Natural killer cell treated with Interleukin-12 subunit alpha and Interleukin-12 subunit beta and Interleukin-15 and Interleukin-18, amount 100 ng/mL, for 72 hours (primary cell): ENCODE measurements at regions not wholly inside any gene's neighbourhood (a gene's known extent, or its start where the extent isn't known, plus 50 kb on each side); places are given as distances from the start of the nearest gene placed in this dataset.

Source experiments
- ATAC-seq, 2 donors: fragments of 150-1000 bp; cut with Tn5 transposase in 1 of 2; sonication (Bioruptor Pico), chemical (Tn5 transposase) in 1 of 2; 2 replicates each; pipeline ENCODE4 v1.10.0; 2021
- DNase-seq: peaks from one replicate; pipeline ENCODE4 v3.0.0; 2022; ENCODE audit warnings: low spot score
- H3K27ac Mint-ChIP-seq, 2 donors: 1 replicate in 1 of 2; 2 replicates in 1 of 2; pipeline ENCODE4 v1.8.0; 2022; ENCODE audit warnings: mixed read lengths in 2 of 2, mild to moderate bottlenecking in 1 of 2, moderate library complexity in 1 of 2
- H3K27me3 Mint-ChIP-seq, 2 donors: 1 replicate in 1 of 2; 2 replicates in 1 of 2; pipeline ENCODE4 v1.8.0; 2022; ENCODE audit warnings: mixed read lengths in 2 of 2
- H3K36me3 Mint-ChIP-seq: one replicate; pipeline ENCODE4 v1.8.0; 2022; ENCODE audit warnings: mixed read lengths
- H3K4me1 Mint-ChIP-seq, 2 donors: 1 replicate in 1 of 2; 2 replicates in 1 of 2; pipeline ENCODE4 v1.8.0; 2022; ENCODE audit warnings: low read depth in 2 of 2, mixed read lengths in 2 of 2, mild to moderate bottlenecking in 1 of 2
- H3K4me3 Mint-ChIP-seq: one replicate; pipeline ENCODE4 v1.8.0; 2022; ENCODE audit warnings: mixed read lengths
- H3K9me3 Mint-ChIP-seq: 2 replicates; pipeline ENCODE4 v1.8.0; 2022; ENCODE audit warnings: mixed read lengths

DNA sequence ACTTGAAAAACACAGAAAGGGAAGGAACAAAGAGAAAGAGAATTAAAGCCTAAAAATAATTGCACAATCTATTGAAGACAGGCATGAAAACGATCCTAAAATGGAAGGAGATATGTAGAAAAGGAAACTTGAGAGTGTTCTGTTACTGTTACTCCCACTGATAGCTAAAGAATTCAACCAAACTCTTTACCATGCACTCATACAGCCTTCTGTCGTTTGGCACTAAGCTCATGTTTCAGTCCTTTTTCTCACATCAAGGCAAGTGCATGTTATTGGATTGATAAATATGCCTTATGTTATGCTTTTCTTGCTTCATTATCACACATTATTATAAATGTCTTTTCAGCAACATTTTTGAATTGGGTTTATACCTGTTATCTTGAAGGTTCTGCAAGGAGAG is 696.5 kb downstream of the EFNA5 start:
- Mint-ChIP-seq H3K27ac (no peak overlapping the region), H3K9me3 (no peaks in the 10 kb centered on the region), H3K4me3 (no peak overlapping the region), H3K4me1 (no peaks in the 10 kb centered on the region), H3K27me3 (peaks cover 8 to 18% of the 10 kb centered on the region in 2 donors), H3K36me3 (no peaks in the 10 kb centered on the region)
- ATAC-seq, result no peak
- no peak for DNase-seq

DNA sequence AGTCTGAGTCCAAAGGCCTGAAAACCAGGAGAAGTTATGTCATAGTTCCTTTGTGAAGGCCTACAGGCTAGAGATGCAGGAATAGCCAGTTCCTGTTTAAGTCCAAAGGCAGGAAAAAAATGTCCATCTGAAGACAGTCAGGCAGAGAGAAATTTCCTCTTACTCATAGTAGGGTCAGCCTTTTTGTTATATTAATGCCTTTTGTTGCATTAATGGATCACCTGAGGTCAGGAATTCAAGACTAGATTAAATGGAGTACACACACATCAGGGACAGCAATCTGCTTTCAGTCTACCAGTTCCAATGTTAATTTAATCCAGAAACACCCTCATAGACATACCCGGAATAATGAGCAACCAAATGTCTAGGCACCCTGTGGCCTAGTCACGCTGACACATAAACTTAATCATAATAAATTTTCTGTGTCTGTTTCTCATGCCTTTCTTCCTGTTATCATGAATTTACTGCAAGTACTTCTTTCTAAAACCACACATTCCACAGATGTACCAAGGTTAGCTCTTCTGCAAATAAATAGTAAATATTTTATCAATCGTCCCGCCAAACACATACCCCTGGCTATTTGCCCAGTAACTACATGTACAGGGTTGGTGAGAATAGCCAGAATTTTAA is 703.9 kb downstream of the EFNA5 start:
- no peak for ATAC-seq
- Mint-ChIP-seq H3K4me3 (no peak overlapping the region), H3K27ac (no peak overlapping the region), H3K9me3 (no peaks in the 10 kb centered on the region), H3K36me3 (no peaks in the 10 kb centered on the region), H3K4me1 (no peaks in the 10 kb centered on the region), H3K27me3 (peaks cover 6 to 7% of the 10 kb centered on the region in 2 donors)
- no peak for DNase-seq

DNA sequence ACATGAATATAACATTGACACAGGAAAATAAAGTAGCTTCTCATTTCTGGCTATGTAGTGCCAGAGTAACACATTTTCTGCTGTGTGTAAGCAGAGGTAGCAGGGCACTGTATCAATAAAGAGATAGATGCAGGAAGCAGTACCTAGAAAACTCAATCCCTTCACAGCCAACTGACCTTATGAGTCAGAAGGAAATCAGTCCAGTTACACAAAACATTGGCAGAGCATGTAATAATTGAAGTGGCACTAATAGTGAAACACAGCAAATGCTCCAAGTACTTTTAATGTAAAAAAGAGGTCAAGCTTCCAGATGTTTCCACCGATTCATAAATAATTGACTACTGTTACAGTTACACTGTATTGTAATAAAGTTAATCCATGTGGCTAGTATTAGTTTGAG is 706.6 kb downstream of the EFNA5 start:
- Mint-ChIP-seq H3K9me3 (no peaks in the 10 kb centered on the region), H3K27me3 (peaks cover 4 to 7% of the 10 kb centered on the region in 2 donors), H3K27ac (no peak overlapping the region), H3K4me1 (no peaks in the 10 kb centered on the region), H3K36me3 (no peaks in the 10 kb centered on the region), H3K4me3 (no peak overlapping the region)
- DNase-seq, result no peak
- ATAC-seq, result no peak

DNA sequence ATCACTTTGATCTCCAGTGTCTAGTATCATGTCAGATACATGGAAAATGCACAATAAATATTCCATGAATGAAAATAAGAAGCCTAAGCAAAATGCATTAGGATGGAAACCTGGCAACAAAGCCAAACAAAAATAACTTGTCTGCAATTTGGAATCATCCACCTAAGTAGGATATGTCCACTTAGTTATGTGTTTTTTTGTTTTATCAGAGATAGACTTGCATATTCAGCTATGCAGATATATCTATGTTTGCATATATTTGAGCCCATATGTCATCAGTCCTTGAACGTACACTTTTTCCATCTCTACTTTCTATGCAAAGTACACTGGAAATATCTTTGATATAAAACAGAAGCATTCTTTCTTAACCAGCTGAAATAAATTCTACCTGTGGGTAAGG is 707.1 kb downstream of the EFNA5 start:
- ATAC-seq, result no peak
- no peaks in the 10 kb centered on the region for H3K9me3 Mint-ChIP-seq
- no peaks in the 10 kb centered on the region for H3K4me1 Mint-ChIP-seq
- no peak for DNase-seq
- no peak overlapping the region for H3K27ac Mint-ChIP-seq
- H3K4me3 Mint-ChIP-seq, result no peak overlapping the region
- H3K36me3 Mint-ChIP-seq, result no peaks in the 10 kb centered on the region
- peaks cover 4 to 7% of the 10 kb centered on the region in 2 donors for H3K27me3 Mint-ChIP-seq

DNA sequence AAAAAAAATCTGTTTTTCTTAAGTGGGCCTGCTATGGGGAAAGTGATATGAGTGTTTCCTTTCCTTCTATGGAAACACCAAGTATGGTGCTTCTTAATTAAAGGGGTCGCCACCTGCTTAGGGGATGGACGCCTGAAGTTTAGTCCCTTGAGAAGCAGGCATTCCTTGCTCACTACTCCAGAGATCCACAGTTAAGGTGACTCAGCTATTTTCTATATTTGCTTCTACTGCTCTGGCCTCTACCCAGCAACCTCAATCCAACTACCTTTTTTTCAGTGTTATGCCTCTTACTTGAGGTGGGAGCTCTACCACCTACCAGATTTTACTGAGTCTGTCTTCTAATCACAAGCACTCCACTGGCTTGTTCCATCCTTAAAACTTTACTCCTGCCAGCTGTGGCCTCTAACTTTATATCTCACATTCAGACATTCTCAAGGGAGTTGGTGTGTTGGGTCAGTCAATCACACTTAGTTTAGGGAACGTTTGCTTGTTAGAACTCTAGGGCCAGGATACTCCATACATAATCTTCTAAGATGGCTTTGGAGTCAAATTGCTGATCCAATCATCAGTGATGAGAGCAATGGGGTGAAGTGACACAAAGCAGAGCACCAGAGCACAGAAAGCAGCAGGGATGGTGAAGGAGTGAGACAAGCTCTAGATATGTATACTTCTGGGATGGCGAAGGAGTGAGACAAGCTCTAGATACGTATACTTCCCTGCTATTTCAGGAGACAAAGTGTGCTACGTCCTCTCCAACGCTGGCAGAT is 708.1 kb downstream of the EFNA5 start:
- DNase-seq, result no peak
- Mint-ChIP-seq H3K36me3 (no peaks in the 10 kb centered on the region), H3K27me3 (peaks cover 4 to 7% of the 10 kb centered on the region in 2 donors), H3K4me1 (no peaks in the 10 kb centered on the region), H3K27ac (no peak overlapping the region), H3K9me3 (no peaks in the 10 kb centered on the region), H3K4me3 (no peak overlapping the region)
- ATAC-seq, result no peak

DNA sequence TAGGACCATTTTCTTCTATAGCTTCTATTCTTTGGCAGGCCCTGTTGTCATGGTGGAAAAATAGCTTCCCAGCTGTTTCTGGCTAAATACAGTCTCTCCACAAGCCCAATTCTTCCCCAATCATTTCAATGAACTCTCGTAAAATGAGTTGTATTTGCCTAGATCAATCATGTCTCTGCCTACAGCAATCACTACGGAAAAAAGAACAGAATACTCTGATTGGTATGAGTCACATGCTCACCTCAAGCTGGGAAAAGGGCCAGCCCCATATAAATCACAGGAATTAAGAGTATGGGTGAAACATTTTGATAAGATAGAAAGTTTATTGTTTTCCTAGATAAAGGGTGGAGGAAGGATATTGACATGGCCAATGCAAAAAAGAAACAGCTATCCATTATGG is 711.4 kb downstream of the EFNA5 start:
- Mint-ChIP-seq H3K27ac (no peak overlapping the region), H3K36me3 (no peaks in the 10 kb centered on the region), H3K4me3 (no peak overlapping the region), H3K27me3 (peaks cover 0 to 4% of the 10 kb centered on the region in 2 donors), H3K4me1 (no peaks in the 10 kb centered on the region), H3K9me3 (no peaks in the 10 kb centered on the region)
- no peak for ATAC-seq
- DNase-seq, result no peak

DNA sequence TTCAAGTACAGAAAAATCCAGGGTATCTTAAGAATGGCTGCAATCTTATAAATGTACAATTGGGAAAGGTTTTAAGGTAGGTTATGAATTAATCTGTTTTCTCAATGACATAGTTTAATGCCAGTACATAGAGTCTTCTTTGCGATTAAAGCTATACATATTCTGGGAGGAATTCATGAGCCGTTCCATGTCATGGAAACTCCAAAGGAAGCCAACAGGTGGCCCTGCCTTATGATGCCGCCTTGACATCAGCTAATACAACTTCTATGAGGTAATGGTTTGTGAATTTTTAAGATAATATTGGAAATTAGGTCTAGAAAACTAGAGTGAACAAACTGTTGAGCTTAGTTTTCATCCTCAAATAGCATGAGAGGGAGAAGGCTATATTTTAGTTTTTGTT is 713.4 kb downstream of the EFNA5 start:
- DNase-seq (no peak), ATAC-seq (no peak)
- no peaks in the 10 kb centered on the region for H3K4me1 Mint-ChIP-seq
- H3K27ac Mint-ChIP-seq, result no peak overlapping the region
- peaks cover 6 to 7% of the 10 kb centered on the region in 2 donors for H3K27me3 Mint-ChIP-seq
- no peak overlapping the region for H3K4me3 Mint-ChIP-seq
- H3K36me3 Mint-ChIP-seq, result no peaks in the 10 kb centered on the region
- no peaks in the 10 kb centered on the region for H3K9me3 Mint-ChIP-seq

DNA sequence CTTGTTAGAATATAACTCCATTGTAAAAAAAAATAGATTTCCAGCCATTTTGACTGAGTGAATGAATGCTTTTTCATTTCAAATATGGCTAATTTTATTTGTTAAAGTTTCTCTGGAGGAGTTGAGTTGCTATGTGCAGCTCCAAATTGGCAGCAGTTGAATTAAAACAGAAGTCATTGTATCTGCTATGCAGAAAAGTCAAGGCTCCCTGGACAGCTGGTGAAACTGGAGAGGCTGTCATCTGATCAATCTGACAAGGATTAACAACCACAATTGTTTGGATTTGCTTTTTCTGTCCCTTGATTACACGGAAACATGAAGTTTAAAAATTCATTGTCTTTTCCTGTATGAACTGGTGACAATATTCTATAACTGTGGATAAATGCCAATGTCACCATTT is 713.9 kb downstream of the EFNA5 start:
- no peaks in the 10 kb centered on the region for H3K4me1 Mint-ChIP-seq
- H3K4me3 Mint-ChIP-seq, result no peak overlapping the region
- no peak for ATAC-seq

DNA sequence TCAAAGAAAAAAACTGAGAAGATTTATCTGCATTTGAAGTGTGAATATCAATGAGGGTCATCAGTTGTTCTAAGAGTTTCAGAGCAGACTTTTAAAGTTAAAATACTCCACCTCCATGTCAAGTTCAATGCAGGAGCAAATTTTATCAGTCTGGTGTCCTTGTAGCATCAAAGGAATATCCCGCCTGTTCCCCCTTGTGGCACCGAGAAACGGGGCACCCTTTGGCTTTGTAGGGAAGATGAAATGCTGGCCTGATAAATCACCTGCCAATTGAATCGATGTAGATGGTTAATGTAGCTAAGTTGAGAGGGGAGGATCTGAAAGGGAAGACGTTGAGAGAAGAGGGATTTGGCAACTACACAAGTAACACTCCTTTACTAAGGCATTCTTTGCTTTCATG is 714.5 kb downstream of the EFNA5 start:
- H3K4me1 Mint-ChIP-seq, result no peaks in the 10 kb centered on the region
- no peaks in the 10 kb centered on the region for H3K9me3 Mint-ChIP-seq
- DNase-seq (no peak), ATAC-seq (no peak)
- no peak overlapping the region for H3K4me3 Mint-ChIP-seq
- H3K36me3 Mint-ChIP-seq, result no peaks in the 10 kb centered on the region
- H3K27ac Mint-ChIP-seq, result no peak overlapping the region
- H3K27me3 Mint-ChIP-seq, result peaks cover 14 to 15% of the 10 kb centered on the region in 2 donors

More for the DNA sequence above, 713.9 kb downstream of the EFNA5 start:
- peaks cover 8 to 9% of the 10 kb centered on the region in 2 donors for H3K27me3 Mint-ChIP-seq
- no peaks in the 10 kb centered on the region for H3K36me3 Mint-ChIP-seq
- no peak overlapping the region for H3K27ac Mint-ChIP-seq
- DNase-seq, result no peak
- no peaks in the 10 kb centered on the region for H3K9me3 Mint-ChIP-seq

DNA sequence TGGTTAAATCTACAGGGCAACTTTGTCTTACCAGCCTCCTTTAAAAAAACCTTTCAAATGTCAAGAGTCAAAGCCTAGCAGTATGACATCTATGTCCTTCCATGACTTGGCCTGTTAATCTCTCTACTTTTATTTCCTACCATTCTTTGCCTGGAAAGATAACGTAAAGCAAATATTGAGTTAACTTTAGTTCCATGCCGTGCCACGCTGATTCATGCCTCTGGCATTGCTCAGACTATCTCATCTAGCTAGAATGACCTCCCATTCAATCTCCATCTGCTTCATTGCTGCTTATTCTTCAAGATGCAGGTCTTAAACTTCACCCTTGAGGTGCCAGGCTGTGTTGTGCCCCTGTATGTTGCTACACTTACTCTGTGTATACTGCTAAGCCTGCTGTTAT is 729.8 kb downstream of the EFNA5 start:
- Mint-ChIP-seq H3K27me3 (peaks cover 2 to 21% of the 10 kb centered on the region in 2 donors), H3K36me3 (no peaks in the 10 kb centered on the region), H3K9me3 (no peaks in the 10 kb centered on the region), H3K4me1 (no peaks in the 10 kb centered on the region), H3K27ac (no peak overlapping the region), H3K4me3 (no peak overlapping the region)
- ATAC-seq (no peak), DNase-seq (no peak)

DNA sequence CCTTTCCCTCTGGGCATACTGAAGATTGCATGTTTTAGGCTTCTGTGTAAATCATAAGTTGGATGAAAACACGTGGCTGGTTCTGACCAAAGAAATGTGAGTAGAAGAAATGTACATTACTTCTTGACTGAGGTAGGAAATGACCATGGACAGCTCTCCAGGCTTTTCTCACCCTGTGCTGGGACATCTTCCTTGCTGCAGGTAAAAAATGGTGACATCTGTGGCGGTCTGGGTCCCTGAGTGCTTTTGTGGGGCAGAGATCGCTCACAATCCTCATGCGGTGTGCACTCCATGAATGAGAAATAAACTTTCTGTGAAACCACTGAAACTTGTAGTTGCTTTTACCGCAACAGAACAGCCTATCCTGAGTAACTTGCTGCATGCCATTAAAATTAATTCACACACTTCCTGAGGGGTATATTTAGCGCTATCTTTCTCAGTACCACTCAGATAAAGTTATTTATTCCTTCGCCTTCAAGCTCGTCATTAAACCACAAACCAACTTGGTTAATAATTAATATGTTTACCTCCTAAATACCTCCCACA is 730.4 kb downstream of the EFNA5 start:
- ATAC-seq, result no peak
- no peaks in the 10 kb centered on the region for H3K4me1 Mint-ChIP-seq
- H3K4me3 Mint-ChIP-seq, result no peak overlapping the region
- no peak for DNase-seq
- H3K27ac Mint-ChIP-seq, result no peak overlapping the region
- H3K27me3 Mint-ChIP-seq, result peaks cover 2 to 21% of the 10 kb centered on the region in 2 donors
- H3K36me3 Mint-ChIP-seq, result no peaks in the 10 kb centered on the region
- no peaks in the 10 kb centered on the region for H3K9me3 Mint-ChIP-seq

DNA sequence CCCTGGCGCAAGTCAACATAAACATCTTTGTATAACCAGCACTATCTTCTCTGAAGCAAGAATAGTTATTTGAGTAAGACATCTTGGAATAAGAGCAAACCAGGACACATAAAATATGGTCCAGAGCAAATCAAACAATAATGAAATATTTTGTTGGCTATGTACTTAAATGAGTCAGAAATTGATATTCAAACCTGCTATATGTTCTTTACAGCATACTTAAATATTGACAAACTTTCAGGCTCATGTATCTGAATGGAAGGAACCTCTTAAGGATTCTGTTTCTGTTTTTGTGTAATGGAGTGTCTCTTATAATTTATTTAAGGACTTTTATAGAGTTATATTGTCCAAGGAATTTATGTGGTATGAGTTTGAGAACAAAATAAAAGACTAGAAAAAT is 747.3 kb downstream of the EFNA5 start:
- Mint-ChIP-seq H3K27ac (no peak overlapping the region), H3K4me3 (no peak overlapping the region), H3K9me3 (peaks cover 5% of the 10 kb centered on the region), H3K4me1 (no peaks in the 10 kb centered on the region), H3K36me3 (peaks cover 8% of the 10 kb centered on the region), H3K27me3 (peaks cover 15 to 23% of the 10 kb centered on the region in 2 donors)
- ATAC-seq (no peak), DNase-seq (no peak)

DNA sequence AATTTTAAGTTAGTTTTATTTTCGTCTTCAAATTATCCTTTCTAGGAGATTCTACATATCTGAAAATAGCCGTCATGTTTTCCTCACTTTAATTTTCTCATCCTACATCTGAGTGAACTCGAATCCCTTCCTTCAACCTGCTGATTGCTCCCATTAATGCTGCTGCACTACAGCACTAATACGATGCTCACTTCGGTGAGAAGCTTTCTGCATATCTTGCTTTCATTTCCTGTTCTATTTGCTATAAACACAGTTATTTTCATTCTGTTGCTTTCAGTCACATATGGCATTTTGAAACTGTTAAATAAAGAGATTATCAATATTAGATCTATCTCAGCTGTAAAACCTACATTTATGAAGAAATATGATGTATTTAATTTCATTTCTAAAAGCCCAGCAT is 749.2 kb downstream of the EFNA5 start:
- H3K27ac Mint-ChIP-seq, result no peak overlapping the region
- no peak overlapping the region for H3K4me3 Mint-ChIP-seq
- peaks cover 5 to 13% of the 10 kb centered on the region in 2 donors for H3K27me3 Mint-ChIP-seq
- H3K9me3 Mint-ChIP-seq, result no peaks in the 10 kb centered on the region
- ATAC-seq (no peak), DNase-seq (no peak)
- H3K4me1 Mint-ChIP-seq, result no peaks in the 10 kb centered on the region
- no peaks in the 10 kb centered on the region for H3K36me3 Mint-ChIP-seq

DNA sequence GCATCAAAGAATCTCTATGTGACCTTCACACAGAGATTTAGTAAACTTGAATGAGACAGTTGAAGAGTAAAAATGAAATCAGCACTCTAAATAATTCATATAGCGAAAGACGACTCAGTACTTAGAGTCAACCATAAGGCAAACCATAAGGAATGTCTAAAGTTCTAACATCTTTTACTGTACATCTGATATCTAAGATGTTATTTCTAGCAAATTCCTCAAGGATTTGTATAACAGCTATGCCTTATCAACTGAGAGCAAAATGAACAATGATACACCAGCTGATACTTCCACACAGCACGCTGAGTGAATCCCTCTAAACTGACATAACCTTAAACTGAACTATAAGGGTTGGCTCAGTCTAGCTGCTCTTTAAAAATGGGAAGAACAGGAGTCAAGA is 760.3 kb downstream of the EFNA5 start:
- H3K4me1 Mint-ChIP-seq, result no peaks in the 10 kb centered on the region
- H3K27me3 Mint-ChIP-seq, result peaks cover 6 to 26% of the 10 kb centered on the region in 2 donors
- H3K36me3 Mint-ChIP-seq, result no peaks in the 10 kb centered on the region
- no peak for DNase-seq
- H3K9me3 Mint-ChIP-seq, result no peaks in the 10 kb centered on the region
- H3K27ac Mint-ChIP-seq, result no peak overlapping the region
- no peak overlapping the region for H3K4me3 Mint-ChIP-seq
- ATAC-seq, result no peak
